Tibial artery (tissue), 4 donors: ENCODE measurements at regions not wholly inside any gene's neighbourhood (a gene's known extent, or its start where the extent isn't known, plus 50 kb on each side); places are given as distances from the start of the nearest gene placed in this dataset.

ENCODE experiments used
- DNase-seq, 2 donors: peaks; one replicate each; pipeline ENCODE4 v3.0.0-alpha.2; 2019
- H3K27ac ChIP-seq, 2 donors: fragments of 200-600 bp; sonication (generic) in 1 of 2; 1 replicate in 1 of 2; 2 replicates in 1 of 2; pipeline ENCODE4 v1.5.1; 2018 to 2019; ENCODE audit warnings: mild to moderate bottlenecking in 1 of 2
- H3K27me3 ChIP-seq, 2 donors: fragments of 200-600 bp; sonication (generic) in 1 of 2; one replicate each; pipeline versions ENCODE4 v1.5.1 to v1.6.0; 2016 to 2019
- H3K36me3 ChIP-seq, 3 donors: fragments of 200-600 bp; sonication (generic) in 2 of 3; one replicate each; pipeline ENCODE4 v1.5.1; 2016 to 2019; ENCODE audit warnings: mild to moderate bottlenecking in 2 of 3
- H3K4me1 ChIP-seq, 4 donors: fragments of 200-600 bp; sonication (generic) in 2 of 4; 1 replicate in 3 of 4; 2 replicates in 1 of 4; pipeline ENCODE4 v1.5.1; 2016 to 2019
- H3K4me3 ChIP-seq, 2 donors: fragments of 200-600 bp; sonication (generic) in 1 of 2; 1 replicate in 1 of 2; 2 replicates in 1 of 2; pipeline ENCODE4 v1.5.1; 2018 to 2019; ENCODE audit warnings: mild to moderate bottlenecking in 2 of 2
- H3K9me3 ChIP-seq, 3 donors: fragments of 200-600 bp; sonication (generic) in 1 of 3; one replicate each; pipeline ENCODE4 v1.5.1; 2016 to 2019
- intact Hi-C: fragments of 100-400 bp; cut with DNase I; formaldehyde crosslinking; loops from one replicate; pipeline ENCODE4 v1.15.0; 2023; ENCODE audit warnings: low total_unique reads
- TF ChIP-seq, protein P1 (sequence below), 2 experiments: fragments of 200-600 bp in 1 of 2; fragments of 450-650 bp in 1 of 2; IDR thresholded peaks; one replicate each; pipeline ENCODE4 v1.5.1; 2017 to 2019; ENCODE audit warnings: antibody characterized with exemption in 2 of 2, mild to moderate bottlenecking in 1 of 2, moderate library complexity in 1 of 2

DNA sequence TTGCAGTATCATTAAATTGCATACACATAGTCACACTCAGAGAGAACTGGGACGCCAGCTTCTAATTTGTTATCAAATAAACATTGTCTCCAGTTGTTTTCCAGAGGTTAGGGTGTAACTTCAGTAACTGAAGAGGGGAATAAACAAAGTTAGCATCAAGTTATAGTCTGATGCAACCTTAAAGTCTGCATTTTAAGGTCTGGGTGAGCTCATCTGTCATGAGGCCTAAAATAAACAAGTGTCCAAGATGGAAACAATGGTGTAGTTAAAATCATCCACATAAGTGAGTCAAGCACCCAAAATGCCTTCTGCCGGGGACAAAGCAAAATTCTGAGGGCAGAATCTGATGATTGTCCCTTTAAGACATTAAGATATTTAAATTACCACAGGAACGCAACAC is 70.3 kb upstream of the EMCN start:
- no peaks in the 10 kb centered on the region for H3K27me3 ChIP-seq
- H3K4me1 ChIP-seq, result no peaks in the 10 kb centered on the region
- no peak overlapping the region for H3K27ac ChIP-seq
- no peaks in the 10 kb centered on the region for H3K36me3 ChIP-seq
- TF ChIP-seq, protein P1, sequence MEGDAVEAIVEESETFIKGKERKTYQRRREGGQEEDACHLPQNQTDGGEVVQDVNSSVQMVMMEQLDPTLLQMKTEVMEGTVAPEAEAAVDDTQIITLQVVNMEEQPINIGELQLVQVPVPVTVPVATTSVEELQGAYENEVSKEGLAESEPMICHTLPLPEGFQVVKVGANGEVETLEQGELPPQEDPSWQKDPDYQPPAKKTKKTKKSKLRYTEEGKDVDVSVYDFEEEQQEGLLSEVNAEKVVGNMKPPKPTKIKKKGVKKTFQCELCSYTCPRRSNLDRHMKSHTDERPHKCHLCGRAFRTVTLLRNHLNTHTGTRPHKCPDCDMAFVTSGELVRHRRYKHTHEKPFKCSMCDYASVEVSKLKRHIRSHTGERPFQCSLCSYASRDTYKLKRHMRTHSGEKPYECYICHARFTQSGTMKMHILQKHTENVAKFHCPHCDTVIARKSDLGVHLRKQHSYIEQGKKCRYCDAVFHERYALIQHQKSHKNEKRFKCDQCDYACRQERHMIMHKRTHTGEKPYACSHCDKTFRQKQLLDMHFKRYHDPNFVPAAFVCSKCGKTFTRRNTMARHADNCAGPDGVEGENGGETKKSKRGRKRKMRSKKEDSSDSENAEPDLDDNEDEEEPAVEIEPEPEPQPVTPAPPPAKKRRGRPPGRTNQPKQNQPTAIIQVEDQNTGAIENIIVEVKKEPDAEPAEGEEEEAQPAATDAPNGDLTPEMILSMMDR (IDR thresholded peaks at IDR 0.05), result no peak
- intact Hi-C loops, result no loop called here
- no peak overlapping the region for H3K4me3 ChIP-seq
- DNase-seq, result no peak
- H3K9me3 ChIP-seq, result no peaks in the 10 kb centered on the region

DNA sequence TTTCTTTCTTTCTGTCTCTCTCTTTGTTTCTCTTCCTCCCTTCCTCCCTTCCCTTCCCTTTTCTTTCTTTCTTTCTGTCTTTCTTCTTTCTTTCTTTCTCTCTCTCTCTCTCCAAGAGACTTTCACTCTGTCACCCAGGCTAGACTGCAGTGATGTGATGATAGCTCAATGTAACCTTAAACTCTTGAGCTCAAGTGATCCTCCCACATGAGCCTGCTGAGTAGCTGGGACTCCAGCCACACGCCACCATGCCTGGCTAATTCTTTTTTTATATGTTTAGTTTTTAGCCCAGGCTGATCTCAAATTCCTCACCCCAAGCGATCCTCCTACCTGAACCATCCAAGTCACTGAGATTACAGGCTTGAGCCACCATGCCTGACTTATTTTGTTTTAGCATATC is 64.3 kb upstream of the EMCN start:
- Histone ChIP-seq H3K9me3 (no peaks in the 10 kb centered on the region), H3K4me3 (no peak overlapping the region), H3K4me1 (no peaks in the 10 kb centered on the region), H3K27me3 (no peaks in the 10 kb centered on the region), H3K27ac (no peak overlapping the region), H3K36me3 (no peaks in the 10 kb centered on the region)
- no peak for DNase-seq
- TF ChIP-seq, protein P1 (IDR thresholded peaks at IDR 0.05), result no peak
- intact Hi-C loops, result no loop called here

DNA sequence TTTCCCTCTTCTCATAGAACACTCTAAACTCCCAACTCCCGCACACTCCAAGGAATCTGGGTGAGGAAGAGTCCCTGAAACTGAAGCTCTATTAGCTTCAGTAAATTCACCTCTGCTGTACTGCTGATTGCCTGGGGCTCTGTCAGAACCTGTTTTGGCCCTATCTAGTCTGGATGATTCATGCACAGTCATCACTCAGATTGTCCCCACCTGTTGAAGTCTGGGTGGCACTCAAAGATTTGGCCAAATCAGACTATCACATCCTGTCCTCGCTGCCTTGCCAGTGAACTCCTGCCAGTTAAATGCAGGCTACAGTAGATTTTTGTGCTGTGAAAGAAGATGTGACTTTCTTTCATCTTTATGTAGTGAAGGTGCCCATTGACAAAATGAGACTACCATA is 63.5 kb upstream of the EMCN start:
- H3K27me3 ChIP-seq, result no peaks in the 10 kb centered on the region
- TF ChIP-seq, protein P1 (IDR thresholded peaks at IDR 0.05), result no peak
- no peak overlapping the region for H3K4me3 ChIP-seq
- no peaks in the 10 kb centered on the region for H3K36me3 ChIP-seq
- no peak overlapping the region for H3K27ac ChIP-seq
- H3K4me1 ChIP-seq, result no peaks in the 10 kb centered on the region
- no peaks in the 10 kb centered on the region for H3K9me3 ChIP-seq
- intact Hi-C loops, result no loop called here
- DNase-seq, result no peak

DNA sequence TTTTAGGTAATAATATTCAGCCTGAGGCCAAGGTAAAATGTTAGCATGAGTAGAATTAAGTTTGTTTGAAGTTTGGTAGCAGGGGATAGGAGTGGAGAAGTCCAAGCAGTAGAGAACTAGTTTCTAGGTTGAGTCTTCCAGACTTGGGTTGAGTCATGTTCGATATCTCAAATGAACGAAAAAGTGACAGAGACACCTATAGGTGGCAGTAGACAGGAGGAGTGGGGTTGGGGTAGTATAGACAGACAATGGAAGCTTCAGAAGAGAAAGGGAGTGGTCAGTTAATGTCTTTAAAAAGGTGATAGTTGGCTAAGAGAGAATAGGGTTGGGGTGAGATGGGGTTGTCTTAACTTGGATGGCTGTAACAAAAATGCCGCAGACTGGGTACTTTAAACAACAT is 58.7 kb upstream of the EMCN start:
- H3K36me3 ChIP-seq, result no peaks in the 10 kb centered on the region
- TF ChIP-seq, protein P1 (IDR thresholded peaks at IDR 0.05), result no peak
- H3K27ac ChIP-seq, result no peak overlapping the region
- DNase-seq, result no peak
- no peaks in the 10 kb centered on the region for H3K9me3 ChIP-seq
- intact Hi-C loops, result no loop called here
- H3K4me3 ChIP-seq, result no peak overlapping the region
- no peaks in the 10 kb centered on the region for H3K4me1 ChIP-seq
- no peaks in the 10 kb centered on the region for H3K27me3 ChIP-seq

DNA sequence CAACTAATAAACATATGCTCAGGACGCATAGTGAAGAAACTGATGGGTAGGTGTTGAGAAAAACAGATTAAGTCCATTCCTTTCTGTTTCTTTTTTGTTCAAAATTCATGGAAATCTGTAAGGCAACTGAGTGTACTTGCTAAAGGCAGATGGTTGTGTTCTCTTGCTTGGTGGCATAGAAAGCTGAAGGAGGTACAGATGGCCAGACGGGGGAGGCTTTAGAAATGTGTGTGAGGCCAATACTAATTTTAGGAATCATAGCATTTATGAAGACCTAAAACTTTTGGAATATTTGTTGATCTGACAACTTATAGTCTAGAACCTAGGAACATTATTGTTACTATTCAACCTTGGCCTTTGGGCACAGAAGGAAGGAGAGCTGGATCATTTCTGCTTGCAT is 56.8 kb upstream of the EMCN start:
- H3K27me3 ChIP-seq, result no peaks in the 10 kb centered on the region
- no peak for DNase-seq
- H3K36me3 ChIP-seq, result no peaks in the 10 kb centered on the region
- intact Hi-C loops, result no loop called here
- TF ChIP-seq, protein P1 (IDR thresholded peaks at IDR 0.05), result no peak
- H3K9me3 ChIP-seq, result no peaks in the 10 kb centered on the region
- H3K4me3 ChIP-seq, result no peak overlapping the region
- no peaks in the 10 kb centered on the region for H3K4me1 ChIP-seq
- no peak overlapping the region for H3K27ac ChIP-seq

DNA sequence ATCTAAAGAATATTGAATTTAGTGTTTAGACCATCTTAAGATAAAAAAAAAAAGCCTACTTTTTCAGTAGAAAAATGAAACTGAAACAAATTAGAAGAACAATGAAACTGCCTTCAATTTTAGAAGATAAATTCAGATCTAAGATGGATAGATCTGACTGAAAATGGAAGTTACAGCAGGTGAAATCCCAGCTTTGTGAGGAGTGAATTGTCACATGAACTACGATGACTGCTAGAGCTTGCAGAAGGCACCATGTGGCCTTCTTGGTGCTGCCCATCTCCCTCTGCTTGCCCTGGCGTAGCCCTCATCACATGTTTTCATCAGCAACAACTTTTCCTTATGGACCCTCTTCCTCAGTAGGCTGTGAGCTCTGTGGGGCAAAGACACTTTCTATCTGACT is 51.4 kb upstream of the EMCN start:
- Histone ChIP-seq H3K4me1 (no peaks in the 10 kb centered on the region), H3K4me3 (no peak overlapping the region), H3K9me3 (no peaks in the 10 kb centered on the region), H3K36me3 (no peaks in the 10 kb centered on the region), H3K27me3 (no peaks in the 10 kb centered on the region), H3K27ac (no peak overlapping the region)
- TF ChIP-seq, protein P1 (IDR thresholded peaks at IDR 0.05), result no peak
- DNase-seq, result no peak
- intact Hi-C loops, result no loop called here
